ENCODE measurements at regions not wholly inside any gene's neighbourhood (a gene's known extent, or its start where the extent isn't known, plus 50 kb on each side); places are given as distances from the start of the nearest gene placed in this dataset.

GRCh38 chr16:79456036-79456435 lies 144.5 kb downstream of the MAF start:
- H3K9ac ChIP-seq (ENCODE audit: low read depth in 1 of 2, low read length in 2 of 2): no peak overlapping the region
- no peaks in the 10 kb centered on the region for H3K9me3 ChIP-seq (ENCODE audit: control insufficient read depth in 2 of 2, low read length in 2 of 2)
- H3K27me3 ChIP-seq (ENCODE audit: control insufficient read depth in 2 of 2, insufficient read depth in 2 of 2, low read length in 2 of 2): no peaks in the 10 kb centered on the region
- no peaks in the 10 kb centered on the region for H3K36me3 ChIP-seq (ENCODE audit: control insufficient read depth in 2 of 2, insufficient read depth in 2 of 2, low read length in 2 of 2)
- H3K4me3 ChIP-seq (ENCODE audit: low read length in 2 of 2): no peak overlapping the region
- peaks cover 0 to 2% of the 10 kb centered on the region in 2 donors for H3K4me1 ChIP-seq (ENCODE audit: control insufficient read depth in 2 of 2, insufficient read depth in 2 of 2, low read length in 2 of 2)
- H3K27ac ChIP-seq (ENCODE audit: low read depth in 2 of 2, low read length in 2 of 2): no peak overlapping the region

GRCh38 chr16:79452671-79453070 lies 147.9 kb downstream of the MAF start:
- Histone ChIP-seq H3K36me3 (ENCODE audit: control insufficient read depth in 2 of 2, insufficient read depth in 2 of 2, low read length in 2 of 2) (no peaks in the 10 kb centered on the region), H3K9me3 (ENCODE audit: control insufficient read depth in 2 of 2, low read length in 2 of 2) (no peaks in the 10 kb centered on the region), H3K27ac (ENCODE audit: low read depth in 2 of 2, low read length in 2 of 2) (no peak overlapping the region), H3K4me1 (ENCODE audit: control insufficient read depth in 2 of 2, insufficient read depth in 2 of 2, low read length in 2 of 2) (peaks cover 0 to 2% of the 10 kb centered on the region in 2 donors), H3K4me3 (ENCODE audit: low read length in 2 of 2) (no peak overlapping the region), H3K9ac (ENCODE audit: low read depth in 1 of 2, low read length in 2 of 2) (no peak overlapping the region), H3K27me3 (ENCODE audit: control insufficient read depth in 2 of 2, insufficient read depth in 2 of 2, low read length in 2 of 2) (no peaks in the 10 kb centered on the region)

- Histone ChIP-seq H3K27ac (ENCODE audit: low read depth in 2 of 2, low read length in 2 of 2) (peak overlapping the region in 1 of 2 donors; percentile 32), H3K27me3 (ENCODE audit: control insufficient read depth in 2 of 2, insufficient read depth in 2 of 2, low read length in 2 of 2) (no peaks in the 10 kb centered on the region), H3K4me1 (ENCODE audit: control insufficient read depth in 2 of 2, insufficient read depth in 2 of 2, low read length in 2 of 2) (peaks cover 0 to 2% of the 10 kb centered on the region in 2 donors), H3K4me3 (ENCODE audit: low read length in 2 of 2) (no peak overlapping the region), H3K9me3 (ENCODE audit: control insufficient read depth in 2 of 2, low read length in 2 of 2) (no peaks in the 10 kb centered on the region), H3K36me3 (ENCODE audit: control insufficient read depth in 2 of 2, insufficient read depth in 2 of 2, low read length in 2 of 2) (no peaks in the 10 kb centered on the region), H3K9ac (ENCODE audit: low read depth in 1 of 2, low read length in 2 of 2) (no peak overlapping the region)
Observed at GRCh38 chr16:79451196-79451816, 149.2 kb downstream of the MAF start.

GRCh38 chr16:79449900-79450299 lies 150.6 kb downstream of the MAF start:
- Histone ChIP-seq H3K9me3 (ENCODE audit: control insufficient read depth in 2 of 2, low read length in 2 of 2) (no peaks in the 10 kb centered on the region), H3K36me3 (ENCODE audit: control insufficient read depth in 2 of 2, insufficient read depth in 2 of 2, low read length in 2 of 2) (no peaks in the 10 kb centered on the region), H3K4me3 (ENCODE audit: low read length in 2 of 2) (no peak overlapping the region), H3K27ac (ENCODE audit: low read depth in 2 of 2, low read length in 2 of 2) (no peak overlapping the region), H3K4me1 (ENCODE audit: control insufficient read depth in 2 of 2, insufficient read depth in 2 of 2, low read length in 2 of 2) (peaks cover 0 to 2% of the 10 kb centered on the region in 2 donors), H3K9ac (ENCODE audit: low read depth in 1 of 2, low read length in 2 of 2) (no peak overlapping the region), H3K27me3 (ENCODE audit: control insufficient read depth in 2 of 2, insufficient read depth in 2 of 2, low read length in 2 of 2) (no peaks in the 10 kb centered on the region)

GRCh38 chr16:79449067-79449769 lies 151.3 kb downstream of the MAF start:
- Histone ChIP-seq H3K4me3 (ENCODE audit: low read length in 2 of 2) (no peak overlapping the region), H3K27ac (ENCODE audit: low read depth in 2 of 2, low read length in 2 of 2) (no peak overlapping the region), H3K4me1 (ENCODE audit: control insufficient read depth in 2 of 2, insufficient read depth in 2 of 2, low read length in 2 of 2) (peaks cover 0 to 2% of the 10 kb centered on the region in 2 donors), H3K36me3 (ENCODE audit: control insufficient read depth in 2 of 2, insufficient read depth in 2 of 2, low read length in 2 of 2) (no peaks in the 10 kb centered on the region), H3K9ac (ENCODE audit: low read depth in 1 of 2, low read length in 2 of 2) (no peak overlapping the region), H3K27me3 (ENCODE audit: control insufficient read depth in 2 of 2, insufficient read depth in 2 of 2, low read length in 2 of 2) (no peaks in the 10 kb centered on the region), H3K9me3 (ENCODE audit: control insufficient read depth in 2 of 2, low read length in 2 of 2) (no peaks in the 10 kb centered on the region)

GRCh38 chr16:79444572-79444971 lies 156.0 kb downstream of the MAF start:
- H3K4me1 ChIP-seq (ENCODE audit: control insufficient read depth in 2 of 2, insufficient read depth in 2 of 2, low read length in 2 of 2): no peaks in the 10 kb centered on the region
- no peak overlapping the region for H3K27ac ChIP-seq (ENCODE audit: low read depth in 2 of 2, low read length in 2 of 2)
- H3K27me3 ChIP-seq (ENCODE audit: control insufficient read depth in 2 of 2, insufficient read depth in 2 of 2, low read length in 2 of 2): no peaks in the 10 kb centered on the region

GRCh38 chr16:79439901-79440300 lies 160.6 kb downstream of the MAF start:
- Histone ChIP-seq H3K4me3 (ENCODE audit: low read length in 2 of 2) (no peak overlapping the region), H3K4me1 (ENCODE audit: control insufficient read depth in 2 of 2, insufficient read depth in 2 of 2, low read length in 2 of 2) (no peaks in the 10 kb centered on the region)

More at GRCh38 chr16:79444572-79444971, 156.0 kb downstream of the MAF start:
- Histone ChIP-seq H3K9me3 (ENCODE audit: control insufficient read depth in 2 of 2, low read length in 2 of 2) (no peaks in the 10 kb centered on the region), H3K9ac (ENCODE audit: low read depth in 1 of 2, low read length in 2 of 2) (no peak overlapping the region), H3K4me3 (ENCODE audit: low read length in 2 of 2) (no peak overlapping the region), H3K36me3 (ENCODE audit: control insufficient read depth in 2 of 2, insufficient read depth in 2 of 2, low read length in 2 of 2) (no peaks in the 10 kb centered on the region)

GRCh38 chr16:79437764-79438751 lies 162.5 kb downstream of the MAF start:
- H3K27me3 ChIP-seq (ENCODE audit: control insufficient read depth in 2 of 2, insufficient read depth in 2 of 2, low read length in 2 of 2): no peaks in the 10 kb centered on the region
- H3K4me3 ChIP-seq (ENCODE audit: low read length in 2 of 2): no peak overlapping the region
- H3K9ac ChIP-seq (ENCODE audit: low read depth in 1 of 2, low read length in 2 of 2): no peak overlapping the region
- H3K36me3 ChIP-seq (ENCODE audit: control insufficient read depth in 2 of 2, insufficient read depth in 2 of 2, low read length in 2 of 2): no peaks in the 10 kb centered on the region
- no peak overlapping the region for H3K27ac ChIP-seq (ENCODE audit: low read depth in 2 of 2, low read length in 2 of 2)
- no peaks in the 10 kb centered on the region for H3K4me1 ChIP-seq (ENCODE audit: control insufficient read depth in 2 of 2, insufficient read depth in 2 of 2, low read length in 2 of 2)
- no peaks in the 10 kb centered on the region for H3K9me3 ChIP-seq (ENCODE audit: control insufficient read depth in 2 of 2, low read length in 2 of 2)

More at GRCh38 chr16:79439901-79440300, 160.6 kb downstream of the MAF start:
- no peaks in the 10 kb centered on the region for H3K27me3 ChIP-seq (ENCODE audit: control insufficient read depth in 2 of 2, insufficient read depth in 2 of 2, low read length in 2 of 2)
- no peaks in the 10 kb centered on the region for H3K36me3 ChIP-seq (ENCODE audit: control insufficient read depth in 2 of 2, insufficient read depth in 2 of 2, low read length in 2 of 2)
- no peak overlapping the region for H3K27ac ChIP-seq (ENCODE audit: low read depth in 2 of 2, low read length in 2 of 2)
- no peaks in the 10 kb centered on the region for H3K9me3 ChIP-seq (ENCODE audit: control insufficient read depth in 2 of 2, low read length in 2 of 2)
- H3K9ac ChIP-seq (ENCODE audit: low read depth in 1 of 2, low read length in 2 of 2): no peak overlapping the region

GRCh38 chr16:79436885-79437284 lies 163.7 kb downstream of the MAF start:
- Histone ChIP-seq H3K27ac (ENCODE audit: low read depth in 2 of 2, low read length in 2 of 2) (no peak overlapping the region), H3K27me3 (ENCODE audit: control insufficient read depth in 2 of 2, insufficient read depth in 2 of 2, low read length in 2 of 2) (no peaks in the 10 kb centered on the region), H3K9ac (ENCODE audit: low read depth in 1 of 2, low read length in 2 of 2) (no peak overlapping the region), H3K4me1 (ENCODE audit: control insufficient read depth in 2 of 2, insufficient read depth in 2 of 2, low read length in 2 of 2) (no peaks in the 10 kb centered on the region), H3K9me3 (ENCODE audit: control insufficient read depth in 2 of 2, low read length in 2 of 2) (no peaks in the 10 kb centered on the region), H3K36me3 (ENCODE audit: control insufficient read depth in 2 of 2, insufficient read depth in 2 of 2, low read length in 2 of 2) (no peaks in the 10 kb centered on the region), H3K4me3 (ENCODE audit: low read length in 2 of 2) (no peak overlapping the region)

GRCh38 chr16:79434771-79435170 lies 165.8 kb downstream of the MAF start:
- no peak overlapping the region for H3K9ac ChIP-seq (ENCODE audit: low read depth in 1 of 2, low read length in 2 of 2)
- H3K27ac ChIP-seq (ENCODE audit: low read depth in 2 of 2, low read length in 2 of 2): no peak overlapping the region
- H3K4me3 ChIP-seq (ENCODE audit: low read length in 2 of 2): no peak overlapping the region
- no peaks in the 10 kb centered on the region for H3K27me3 ChIP-seq (ENCODE audit: control insufficient read depth in 2 of 2, insufficient read depth in 2 of 2, low read length in 2 of 2)
- no peaks in the 10 kb centered on the region for H3K36me3 ChIP-seq (ENCODE audit: control insufficient read depth in 2 of 2, insufficient read depth in 2 of 2, low read length in 2 of 2)
- H3K9me3 ChIP-seq (ENCODE audit: control insufficient read depth in 2 of 2, low read length in 2 of 2): no peaks in the 10 kb centered on the region
- H3K4me1 ChIP-seq (ENCODE audit: control insufficient read depth in 2 of 2, insufficient read depth in 2 of 2, low read length in 2 of 2): peaks cover 7 to 8% of the 10 kb centered on the region in 2 donors
